Ovary (tissue), 3 donors: ENCODE measurements at regions not wholly inside any gene's neighbourhood (a gene's known extent, or its start where the extent isn't known, plus 50 kb on each side); places are given as distances from the start of the nearest gene placed in this dataset.

Source experiments
- POLR2A ChIP-seq: fragments of 450-650 bp; IDR thresholded peaks from one replicate; pipeline ENCODE4 v1.6.1; 2017; ENCODE audit warnings: antibody characterized with exemption, mild to moderate bottlenecking, moderate library complexity
- TF ChIP-seq, protein P1 (sequence below), 3 donors: fragments of 450-650 bp in 2 of 3; fragments of 200-600 bp in 1 of 3; IDR thresholded peaks; one replicate each; pipeline versions ENCODE4 v1.5.1 to v1.8.0; 2016 to 2022; ENCODE audit warnings: antibody characterized with exemption in 3 of 3, mild to moderate bottlenecking in 1 of 3
- donor health status: DM: no; HTN: no; CAD: no.

DNA sequence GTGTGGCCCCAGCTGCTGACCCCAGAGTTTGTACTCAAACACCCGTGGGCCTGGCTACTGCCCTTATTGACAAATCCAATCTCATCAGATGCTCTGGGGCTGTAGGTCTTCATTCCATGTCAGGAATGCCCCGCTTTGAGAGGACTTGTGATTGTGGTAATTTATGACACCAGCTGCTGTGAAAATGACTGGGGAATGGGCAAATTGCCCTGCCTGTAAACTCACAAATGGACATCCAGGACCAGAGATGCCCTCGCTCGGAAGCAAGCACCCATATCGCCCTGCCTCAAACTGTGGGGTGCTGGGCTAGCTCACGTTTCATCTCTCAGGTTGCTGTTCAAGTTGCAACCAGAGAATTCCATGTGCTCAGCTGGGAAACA, 225.9 kb upstream of the MAP3K1 start:
- TF ChIP-seq, protein P1, sequence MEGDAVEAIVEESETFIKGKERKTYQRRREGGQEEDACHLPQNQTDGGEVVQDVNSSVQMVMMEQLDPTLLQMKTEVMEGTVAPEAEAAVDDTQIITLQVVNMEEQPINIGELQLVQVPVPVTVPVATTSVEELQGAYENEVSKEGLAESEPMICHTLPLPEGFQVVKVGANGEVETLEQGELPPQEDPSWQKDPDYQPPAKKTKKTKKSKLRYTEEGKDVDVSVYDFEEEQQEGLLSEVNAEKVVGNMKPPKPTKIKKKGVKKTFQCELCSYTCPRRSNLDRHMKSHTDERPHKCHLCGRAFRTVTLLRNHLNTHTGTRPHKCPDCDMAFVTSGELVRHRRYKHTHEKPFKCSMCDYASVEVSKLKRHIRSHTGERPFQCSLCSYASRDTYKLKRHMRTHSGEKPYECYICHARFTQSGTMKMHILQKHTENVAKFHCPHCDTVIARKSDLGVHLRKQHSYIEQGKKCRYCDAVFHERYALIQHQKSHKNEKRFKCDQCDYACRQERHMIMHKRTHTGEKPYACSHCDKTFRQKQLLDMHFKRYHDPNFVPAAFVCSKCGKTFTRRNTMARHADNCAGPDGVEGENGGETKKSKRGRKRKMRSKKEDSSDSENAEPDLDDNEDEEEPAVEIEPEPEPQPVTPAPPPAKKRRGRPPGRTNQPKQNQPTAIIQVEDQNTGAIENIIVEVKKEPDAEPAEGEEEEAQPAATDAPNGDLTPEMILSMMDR (IDR thresholded peaks at IDR 0.05) = no peak
- no peak for TF ChIP-seq POLR2A
